MM.1S (cell line): ENCODE measurements at regions not wholly inside any gene's neighbourhood (a gene's known extent, or its start where the extent isn't known, plus 50 kb on each side); places are given as distances from the start of the nearest gene placed in this dataset.

Experiments
- DNase-seq: peaks from one replicate; pipeline ENCODE4 v3.0.0-alpha.2; 2015
- H2AFZ ChIP-seq: fragments of 300-600 bp; sonication (generic); 2 replicates; pipeline ENCODE4 v1.6.0; 2016; ENCODE audit warnings: antibody characterized with exemption, low read length
- H3F3A ChIP-seq: fragments of 300-600 bp; sonication (generic); 2 replicates; pipeline ENCODE4 v1.6.1; 2016; ENCODE audit warnings: mild to moderate bottlenecking, antibody characterized with exemption, low read length, moderate library complexity, mixed read lengths; ENCODE audit not compliant: insufficient read depth
- H3K27ac ChIP-seq: fragments of 300-600 bp; sonication (generic); 2 replicates; pipeline ENCODE4 v1.5.1; 2016; ENCODE audit warnings: mild to moderate bottlenecking, low read length
- H3K27me3 ChIP-seq: fragments of 300-600 bp; sonication (generic); replicated peaks from 2 replicates; pipeline ENCODE4 v1.6.0; 2016; ENCODE audit warnings: low read length; ENCODE audit not compliant: insufficient read depth
- H3K36me3 ChIP-seq: fragments of 300-600 bp; sonication (generic); replicated peaks from 2 replicates; pipeline ENCODE4 v1.6.1; 2016; ENCODE audit warnings: mild to moderate bottlenecking, low read length, mixed read lengths; ENCODE audit not compliant: insufficient read depth
- H3K4me1 ChIP-seq: fragments of 300-600 bp; sonication (generic); 2 replicates; pipeline ENCODE4 v1.6.1; 2016; ENCODE audit warnings: low read length, mixed read lengths
- H3K4me2 ChIP-seq: fragments of 300-600 bp; sonication (generic); 2 replicates; pipeline ENCODE4 v1.6.0; 2016; ENCODE audit warnings: low read depth, low read length
- H3K4me3 ChIP-seq: fragments of 300-600 bp; sonication (generic); 2 replicates; pipeline ENCODE4 v1.5.1; 2016; ENCODE audit warnings: low read length, mixed read lengths
- H3K79me2 ChIP-seq: fragments of 300-600 bp; sonication (generic); 2 replicates; pipeline ENCODE4 v1.6.1; 2016; ENCODE audit warnings: mixed run types, low read length, mixed read lengths
- H3K9ac ChIP-seq: fragments of 300-600 bp; sonication (generic); 2 replicates; pipeline ENCODE4 v1.6.1; 2016; ENCODE audit warnings: low read length, mixed read lengths
- H3K9me2 ChIP-seq: fragments of 300-600 bp; sonication (generic); replicated peaks from 2 replicates; pipeline ENCODE4 v1.6.1; 2016; ENCODE audit warnings: mild to moderate bottlenecking, low read length, mixed read lengths; ENCODE audit not compliant: insufficient read depth
- H3K9me3 ChIP-seq: fragments of 300-600 bp; sonication (generic); replicated peaks from 2 replicates; pipeline ENCODE4 v1.6.1; 2016; ENCODE audit warnings: mild to moderate bottlenecking, low read length, mixed read lengths; ENCODE audit not compliant: insufficient read depth
- H4K20me1 ChIP-seq: fragments of 300-600 bp; sonication (generic); 2 replicates; pipeline ENCODE4 v1.6.1; 2016; ENCODE audit warnings: mild to moderate bottlenecking, low read length, moderate library complexity, mixed read lengths; ENCODE audit not compliant: insufficient read depth
- EZH2 ChIP-seq: fragments of 300-600 bp; sonication (generic); optimal IDR thresholded peaks from 2 replicates; pipeline ENCODE3; 2017; ENCODE audit warnings: low read depth, mild to moderate bottlenecking, antibody characterized with exemption, low read length, mixed read lengths
- EZH2phosphoT487 ChIP-seq: fragments of 300-600 bp; sonication (generic); IDR thresholded peaks from 2 replicates; pipeline ENCODE4 v1.6.1; 2018; ENCODE audit warnings: antibody characterized with exemption, low read length
- TF ChIP-seq, protein P1 (sequence below): fragments of 300-600 bp; sonication (generic); IDR thresholded peaks from 2 replicates; pipeline ENCODE4 v1.5.1; 2016; ENCODE audit warnings: antibody characterized with exemption, low read length, mixed read lengths

GRCh38 chr10:125291836-125292235 lies 131.5 kb upstream of the CTBP2 start:
- H3K27ac ChIP-seq = no peak overlapping the region
- no peaks in the 10 kb centered on the region for H4K20me1 ChIP-seq
- no peaks in the 10 kb centered on the region for H3K36me3 ChIP-seq
- TF ChIP-seq EZH2 (no peak), EZH2phosphoT487 (no peak)
- TF ChIP-seq, protein P1, sequence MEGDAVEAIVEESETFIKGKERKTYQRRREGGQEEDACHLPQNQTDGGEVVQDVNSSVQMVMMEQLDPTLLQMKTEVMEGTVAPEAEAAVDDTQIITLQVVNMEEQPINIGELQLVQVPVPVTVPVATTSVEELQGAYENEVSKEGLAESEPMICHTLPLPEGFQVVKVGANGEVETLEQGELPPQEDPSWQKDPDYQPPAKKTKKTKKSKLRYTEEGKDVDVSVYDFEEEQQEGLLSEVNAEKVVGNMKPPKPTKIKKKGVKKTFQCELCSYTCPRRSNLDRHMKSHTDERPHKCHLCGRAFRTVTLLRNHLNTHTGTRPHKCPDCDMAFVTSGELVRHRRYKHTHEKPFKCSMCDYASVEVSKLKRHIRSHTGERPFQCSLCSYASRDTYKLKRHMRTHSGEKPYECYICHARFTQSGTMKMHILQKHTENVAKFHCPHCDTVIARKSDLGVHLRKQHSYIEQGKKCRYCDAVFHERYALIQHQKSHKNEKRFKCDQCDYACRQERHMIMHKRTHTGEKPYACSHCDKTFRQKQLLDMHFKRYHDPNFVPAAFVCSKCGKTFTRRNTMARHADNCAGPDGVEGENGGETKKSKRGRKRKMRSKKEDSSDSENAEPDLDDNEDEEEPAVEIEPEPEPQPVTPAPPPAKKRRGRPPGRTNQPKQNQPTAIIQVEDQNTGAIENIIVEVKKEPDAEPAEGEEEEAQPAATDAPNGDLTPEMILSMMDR = no peak
- H3K27me3 ChIP-seq = no peaks in the 10 kb centered on the region
- no peaks in the 10 kb centered on the region for H3K9me2 ChIP-seq
- no peak for DNase-seq
- no peaks in the 10 kb centered on the region for H3F3A ChIP-seq
- H3K4me2 ChIP-seq = no peak overlapping the region
- no peaks in the 10 kb centered on the region for H3K4me1 ChIP-seq
- no peak overlapping the region for H2AFZ ChIP-seq
- H3K4me3 ChIP-seq = no peak overlapping the region
- no peaks in the 10 kb centered on the region for H3K79me2 ChIP-seq
- H3K9ac ChIP-seq = no peak overlapping the region
- no peaks in the 10 kb centered on the region for H3K9me3 ChIP-seq

- no peak overlapping the region for H3K4me2 ChIP-seq
- H3K4me3 ChIP-seq = no peak overlapping the region
- no peaks in the 10 kb centered on the region for H3F3A ChIP-seq
- H3K4me1 ChIP-seq = no peaks in the 10 kb centered on the region
- H2AFZ ChIP-seq = no peak overlapping the region
- H4K20me1 ChIP-seq = no peaks in the 10 kb centered on the region
- TF ChIP-seq, protein P1 = no peak
- TF ChIP-seq EZH2 = no peak
- no peak for TF ChIP-seq EZH2phosphoT487
- H3K27ac ChIP-seq = no peak overlapping the region
- no peaks in the 10 kb centered on the region for H3K9me3 ChIP-seq
- no peaks in the 10 kb centered on the region for H3K27me3 ChIP-seq
- no peaks in the 10 kb centered on the region for H3K9me2 ChIP-seq
- no peak for DNase-seq
- H3K36me3 ChIP-seq = no peaks in the 10 kb centered on the region
- no peak overlapping the region for H3K9ac ChIP-seq
- no peaks in the 10 kb centered on the region for H3K79me2 ChIP-seq
These were observed 129.1 kb upstream of the CTBP2 start for GRCh38 chr10:125289461-125289860.

GRCh38 chr10:125284875-125285597 lies 124.7 kb upstream of the CTBP2 start:
- H3K9me2 ChIP-seq = no peaks in the 10 kb centered on the region
- no peak overlapping the region for H3K9ac ChIP-seq
- no peaks in the 10 kb centered on the region for H3F3A ChIP-seq
- no peak overlapping the region for H3K4me2 ChIP-seq
- no peak overlapping the region for H3K4me3 ChIP-seq
- H3K27me3 ChIP-seq = no peaks in the 10 kb centered on the region
- H3K79me2 ChIP-seq = no peaks in the 10 kb centered on the region
- no peak for DNase-seq
- no peak overlapping the region for H3K27ac ChIP-seq
- H3K36me3 ChIP-seq = no peaks in the 10 kb centered on the region
- TF ChIP-seq, protein P1 = no peak
- no peak for TF ChIP-seq EZH2phosphoT487
- no peak for TF ChIP-seq EZH2
- H4K20me1 ChIP-seq = no peaks in the 10 kb centered on the region
- H3K4me1 ChIP-seq = no peaks in the 10 kb centered on the region
- no peak overlapping the region for H2AFZ ChIP-seq
- H3K9me3 ChIP-seq = no peaks in the 10 kb centered on the region
